K562 (cell line): ENCODE measurements at regions not wholly inside any gene's neighbourhood (a gene's known extent, or its start where the extent isn't known, plus 50 kb on each side); places are given as distances from the start of the nearest gene placed in this dataset.

ENCODE experiments used
- ATAC-seq: fragments of 200-7000 bp; cut with Tn5 transposase; 3 replicates; pipeline ENCODE4 v1.9.1; 2020; ENCODE audit warnings: moderate library complexity
- BruUV-seq: library from RNA; stranded (reverse); fragments of 400-500 nt; replicated peaks from 2 replicates; lab custom pipeline; 2021; lab: Mats Ljungman, UMichigan
- CTCF ChIA-PET: fragments of 300-600 bp; formaldehyde crosslinking; extraction: SDS; loops from one replicate; lab custom pipeline; 2021; ENCODE audit warnings: low intra/inter-chr PET ratio; lab: Yijun Ruan, JAX
- POLR2A ChIA-PET: fragments of 300-600, 350-650 bp; sonication (Branson Sonifier 250); formaldehyde crosslinking; extraction: SDS; loops from one replicate; lab custom pipeline; 2021; ENCODE audit warnings: antibody characterized with exemption, inconsistent platforms; lab: Yijun Ruan, JAX
- DNase-seq, 4 experiments: peaks; one replicate each; pipeline versions ENCODE4 v3.0.0 to v3.0.0-alpha.2; 2011 to 2018; ENCODE audit warnings: low spot score in 3 of 4, mixed read lengths in 3 of 4; ENCODE audit errors: extremely low read depth in 1 of 4
- FAIRE-seq: peaks from 2 replicates; lab custom pipeline; 2011; peaks lifted over from hg19 to GRCh38; lab: Jason Lieb, UNC
- H2AFZ ChIP-seq: 2 replicates; pipeline ENCODE4 v1.6.0; 2011; ENCODE audit warnings: low read depth, low read length, control low read depth, inconsistent platforms
- H3K27ac ChIP-seq: fragments of 200-600 bp; 3 replicates; pipeline ENCODE4 v1.8.0; 2011; ENCODE audit warnings: low read depth, mild to moderate bottlenecking, control low read depth, inconsistent platforms, low read length, moderate library complexity, mixed read lengths; ENCODE audit errors: extremely low read depth
- H3K27me3 ChIP-seq, 2 experiments: fragments of 300-600 bp in 1 of 2; 2 replicates in 1 of 2; 3 replicates in 1 of 2; pipeline versions ENCODE4 v1.6.0 to v1.8.0; 2011; ENCODE audit warnings: inconsistent platforms in 2 of 2, low read length in 2 of 2, mild to moderate bottlenecking in 1 of 2, mixed read lengths in 1 of 2, moderate library complexity in 1 of 2; ENCODE audit not compliant: control insufficient read depth in 2 of 2, insufficient read depth in 2 of 2
- H3K36me3 ChIP-seq: fragments of 300-600 bp; 3 replicates; pipeline ENCODE4 v1.8.0; 2011; ENCODE audit warnings: mild to moderate bottlenecking, low read length, inconsistent platforms; ENCODE audit not compliant: control insufficient read depth, insufficient read depth
- H3K4me1 ChIP-seq, 2 experiments: fragments of 200-600 bp in 1 of 2; replicated peaks in 1 of 2; 2 replicates in 1 of 2; 3 replicates in 1 of 2; pipeline versions ENCODE4 v1.5.1 to v1.8.0; 2011; ENCODE audit warnings: inconsistent platforms in 2 of 2, low read length in 2 of 2, mild to moderate bottlenecking in 1 of 2, mixed read lengths in 1 of 2, moderate library complexity in 1 of 2; ENCODE audit not compliant: control insufficient read depth in 2 of 2, insufficient read depth in 2 of 2
- H3K4me2 ChIP-seq: 2 replicates; pipeline ENCODE4 v1.6.1; 2011; ENCODE audit warnings: low read length, control low read depth, inconsistent platforms, mixed read lengths; ENCODE audit not compliant: insufficient read depth
- H3K4me3 ChIP-seq: fragments of 200-600 bp; sonication (generic), shearing (Covaris generic); 2 replicates; pipeline ENCODE4 v1.5.1; 2016; ENCODE audit warnings: control low read depth, inconsistent platforms
- H3K79me2 ChIP-seq: fragments of 200-600 bp; 3 replicates; pipeline ENCODE4 v1.8.0; 2011; ENCODE audit warnings: low read length, inconsistent platforms; ENCODE audit not compliant: control insufficient read depth, insufficient read depth
- H3K9ac ChIP-seq, 2 experiments: 2 replicates each; pipeline versions ENCODE4 v1.6.0 to v1.6.1; 2011; ENCODE audit warnings: low read depth in 2 of 2, low read length in 2 of 2, control low read depth in 1 of 2, inconsistent platforms in 1 of 2, mild to moderate bottlenecking in 1 of 2, mixed read lengths in 1 of 2; ENCODE audit not compliant: insufficient read depth in 1 of 2
- H3K9me1 ChIP-seq: one replicate; pipeline ENCODE4 v1.6.0; 2011; ENCODE audit warnings: inconsistent platforms, mild to moderate bottlenecking, low read length, moderate library complexity; ENCODE audit not compliant: control insufficient read depth, insufficient read depth
- H3K9me3 ChIP-seq: replicated peaks from 2 replicates; pipeline ENCODE4 v1.5.1; 2011; ENCODE audit warnings: low read depth, low read length, inconsistent platforms; ENCODE audit not compliant: control insufficient read depth, insufficient read depth
- H4K20me1 ChIP-seq: replicated peaks from 2 replicates; pipeline ENCODE4 v1.6.1; 2011; ENCODE audit warnings: low read length, inconsistent platforms, mixed read lengths; ENCODE audit not compliant: control insufficient read depth, insufficient read depth
- ATF4 ChIP-seq: fragments of 450-650 bp; formaldehyde crosslinking; IDR thresholded peaks from 2 replicates; pipeline ENCODE4 v1.4.0; 2022; ENCODE audit warnings: mild to moderate bottlenecking, moderate library complexity
- CBX3 ChIP-seq, 2 experiments: IDR thresholded peaks; 1 replicate in 1 of 2; 2 replicates in 1 of 2; pipeline ENCODE4 v1.6.1; 2012; ENCODE audit warnings: inconsistent platforms in 2 of 2, low read length in 2 of 2, borderline replicate concordance in 1 of 2, control low read depth in 1 of 2
- CREB3 ChIP-seq: fragments of 450-650 bp; conservative IDR thresholded peaks from 2 replicates; pipeline ENCODE4 v1.6.1; 2016; ENCODE audit warnings: missing genetic modification characterization, low read depth, mild to moderate bottlenecking, missing compliant biosample characterization, moderate library complexity
- E2F8 ChIP-seq: fragments of 450-650 bp; IDR thresholded peaks from 2 replicates; pipeline ENCODE4 v1.7.1; 2018; ENCODE audit warnings: mild to moderate bottlenecking, low read depth; ENCODE audit not compliant: partially characterized antibody
- FOXJ3 ChIP-seq: sonication (generic); formaldehyde crosslinking; IDR thresholded peaks from 2 replicates; pipeline ENCODE4 v1.4.0; 2020; ENCODE audit warnings: mild to moderate bottlenecking, missing genetic modification reagents
- HDAC3 ChIP-seq: fragments of 450-650 bp; IDR thresholded peaks from 2 replicates; pipeline ENCODE4 v1.6.1; 2018; ENCODE audit warnings: borderline replicate concordance, mild to moderate bottlenecking, moderate library complexity; ENCODE audit not compliant: partially characterized antibody
- JUN ChIP-seq, 2 experiments: sonication (generic) in 1 of 2; formaldehyde crosslinking in 1 of 2; IDR thresholded peaks; 2 replicates each; pipeline versions ENCODE4 v1.6.1 to v1.8.0; 2012 to 2022; ENCODE audit warnings: borderline replicate concordance in 2 of 2, mild to moderate bottlenecking in 2 of 2, improper control_type of control experiment in 1 of 2, low read depth in 1 of 2, low read length in 1 of 2, missing genetic modification reagents in 1 of 2
- KHSRP ChIP-seq: fragments of 450-650 bp; IDR thresholded peaks from 2 replicates; pipeline ENCODE4 v1.6.1; 2017
- POLR3G ChIP-seq: IDR thresholded peaks from 2 replicates; pipeline ENCODE4 v1.6.1; 2011; ENCODE audit not compliant: insufficient read length, insufficient replicate concordance; ENCODE audit errors: extremely low read depth
- SNIP1 ChIP-seq: fragments of 450-650 bp; IDR thresholded peaks from 2 replicates; pipeline ENCODE4 v1.7.1; 2017; ENCODE audit warnings: low read depth, mild to moderate bottlenecking
- ZNF23 ChIP-seq: fragments of 250-450 bp; sonication (Bioruptor Pico); IDR thresholded peaks from 2 replicates; pipeline ENCODE4 v1.4.0; 2020; ENCODE audit warnings: mild to moderate bottlenecking
- ZNF263 ChIP-seq: sonication (generic); formaldehyde crosslinking; IDR thresholded peaks from 2 replicates; pipeline ENCODE4 v1.8.0; 2022; ENCODE audit warnings: mild to moderate bottlenecking, missing genetic modification reagents, borderline replicate concordance
- ZNF398 ChIP-seq: fragments of 250-450 bp; sonication (Bioruptor Pico); IDR thresholded peaks from 2 replicates; pipeline ENCODE4 v1.8.0; 2021; ENCODE audit warnings: moderate library complexity, mild to moderate bottlenecking, inconsistent platforms
- ZNF584 ChIP-seq: fragments of 200-800 bp; sonication (Bioruptor generic); IDR thresholded peaks from 2 replicates; pipeline ENCODE4 v1.6.1; 2016; ENCODE audit warnings: low read depth, mild to moderate bottlenecking, missing genetic modification characterization, missing compliant biosample characterization
- ZNF780A ChIP-seq: fragments of 250-450 bp; sonication (Bioruptor Pico); IDR thresholded peaks from 2 replicates; pipeline ENCODE4 v1.5.0; 2021; ENCODE audit warnings: mild to moderate bottlenecking
- ZSCAN32 ChIP-seq: fragments of 450-650 bp; formaldehyde crosslinking; IDR thresholded peaks from 2 replicates; pipeline ENCODE4 v1.4.0; 2020; ENCODE audit warnings: mild to moderate bottlenecking, moderate library complexity
- whole genome bisulfite sequencing: fragments of 100-300 bp; shearing (Covaris generic); methylation state at CpG from one replicate; pipeline ENCODE4 v1.1.6; 2016; ENCODE audit warnings: low coverage, mixed read lengths; ENCODE audit not compliant: insufficient coverage; ENCODE audit errors: missing lambda C conversion rate; 5-methylcytosine and 5-hydroxymethylcytosine counted together
- in situ Hi-C: fragments of 300-500 bp; cut with MboI; formaldehyde crosslinking; loops from 4 replicates; pipeline ENCODE4 v1.15.0; 2018; ENCODE audit warnings: inconsistent platforms, mixed read lengths
- intact Hi-C: fragments of 100-400 bp; cut with micrococcal nuclease; formaldehyde crosslinking; loops from 2 replicates; pipeline ENCODE4 v1.14.2; 2022

GRCh38 chrX:115972717-115973116 is 197.8 kb upstream of the AGTR2 start:
- no peak for FAIRE-seq
- H3K27ac ChIP-seq: no peak overlapping the region
- TF ChIP-seq SNIP1 (no peak), HDAC3 (no peak), FOXJ3 (CRISPR knock-in tag) (no peak), ATF4 (CRISPR knock-in tag) (no peak), ZNF263 (no peak), ZSCAN32 (CRISPR knock-in tag) (no peak), E2F8 (no peak), POLR3G (no peak), ZNF23 (no peak), KHSRP (no peak), JUN (IDR thresholded peaks at IDR 0.05; ENCODE audit: borderline replicate concordance, low read depth, low read length) (no peak), JUN (CRISPR knock-in tag; IDR thresholded peaks at IDR 0.05; ENCODE audit: borderline replicate concordance) (no peak), CBX3 (IDR thresholded peaks at IDR 0.05; ENCODE audit: borderline replicate concordance in 1 of 2, low read length in 2 of 2) (no peak), ZNF398 (CRISPR knock-in tag) (no peak), ZNF780A (no peak), CREB3 (tag) (no peak), ZNF584 (CRISPR knock-in tag) (no peak)

More at GRCh38 chrX:115972717-115973116, 197.8 kb upstream of the AGTR2 start:
- DNase-seq: no peak
- Histone ChIP-seq H3K36me3 (no peaks in the 10 kb centered on the region), H3K9ac (no peak overlapping the region), H3K4me2 (no peak overlapping the region), H3K79me2 (no peaks in the 10 kb centered on the region), H3K4me1 (no peaks in the 10 kb centered on the region), H3K27me3 (peaks cover 0 to 4% of the 10 kb centered on the region in 2 experiments; a peak in 1 of 5 replicates), H4K20me1 (no peaks in the 10 kb centered on the region), H3K4me3 (no peak overlapping the region), H3K9me3 (no peaks in the 10 kb centered on the region), H2AFZ (no peak overlapping the region), H3K9me1 (no peaks in the 10 kb centered on the region)
- intact Hi-C loops: no loop called here
- no peak for ATAC-seq
- BruUV-seq: no TSS peak
- in situ Hi-C loops: no loop called here
- ChIA-PET CTCF (no interaction called here), POLR2A (no interaction called here)
- WGBS: 0% methylated on average over 1 of the region's 1 CpG
